AG04449 (cell line): ENCODE measurements at regions not wholly inside any gene's neighbourhood (a gene's known extent, or its start where the extent isn't known, plus 50 kb on each side); places are given as distances from the start of the nearest gene placed in this dataset.
"Not testable (repeated sequence)": the region's sequence is repeated elsewhere in the genome, so short reads cannot be mapped to it uniquely, and the experiment has no call there.

ENCODE experiments used
- CTCF ChIA-PET: fragments of 350-600 bp; formaldehyde crosslinking; extraction: SDS; loops from one replicate; lab custom pipeline; 2021; ENCODE audit warnings: antibody characterized with exemption; lab: Yijun Ruan, JAX
- POLR2A ChIA-PET: fragments of 400-600, 350-600 bp; formaldehyde crosslinking; extraction: SDS; loops from one replicate; lab custom pipeline; 2020; ENCODE audit warnings: antibody characterized with exemption, inconsistent platforms; lab: Yijun Ruan, JAX
- DNase-seq: peaks from one replicate; pipeline ENCODE4 v3.0.0-alpha.2; 2010; ENCODE audit warnings: low read depth, low spot score
- H3K4me3 ChIP-seq: 2 replicates; pipeline ENCODE4 v1.5.1; 2011; ENCODE audit warnings: low read depth, mild to moderate bottlenecking, control low read depth, low read length
- TF ChIP-seq, protein P1 (sequence below): IDR thresholded peaks from one replicate; pipeline ENCODE4 v1.5.1; 2011; ENCODE audit warnings: mild to moderate bottlenecking, moderate library complexity, low read length, control low read depth, inconsistent platforms; ENCODE audit not compliant: insufficient read depth; ENCODE audit errors: missing control alignments

DNA sequence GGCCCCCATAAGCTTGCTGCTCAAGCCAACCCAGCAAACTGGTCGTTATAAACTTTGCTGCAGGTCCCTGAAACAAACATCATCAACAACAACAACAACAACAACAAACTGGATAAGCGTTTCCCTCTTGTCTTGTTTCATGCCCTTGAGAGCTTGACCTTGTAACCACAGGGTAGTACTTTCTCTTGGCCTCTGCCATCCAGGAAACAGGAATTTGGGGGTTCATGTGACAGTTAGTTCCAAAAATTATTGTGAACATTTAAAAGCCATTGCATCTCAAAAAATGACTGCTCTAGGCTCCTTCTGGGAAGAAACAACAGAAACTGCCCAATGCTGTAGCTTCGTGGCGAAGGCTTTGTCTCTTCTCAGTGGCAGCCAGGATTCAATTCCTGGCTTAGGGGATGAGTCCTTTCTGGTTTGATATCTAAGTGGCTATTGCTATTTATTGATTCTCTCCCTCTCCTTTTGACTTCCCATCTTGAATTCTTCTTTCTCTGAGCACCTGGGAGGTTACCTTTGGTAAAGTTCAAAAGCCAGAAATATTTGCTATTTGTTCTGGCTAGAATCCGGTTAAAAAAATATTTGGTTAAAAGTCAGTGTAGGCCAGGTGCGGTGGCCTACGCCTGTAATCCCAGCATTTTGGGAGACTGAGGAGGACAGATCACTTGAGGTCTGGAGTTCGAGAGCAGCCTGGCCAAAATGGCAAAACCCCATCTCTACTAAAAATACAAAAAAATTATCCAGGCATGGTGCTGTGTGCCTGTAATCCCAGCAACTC, 52.0 kb upstream of the CPM start:
- TF ChIP-seq, protein P1, sequence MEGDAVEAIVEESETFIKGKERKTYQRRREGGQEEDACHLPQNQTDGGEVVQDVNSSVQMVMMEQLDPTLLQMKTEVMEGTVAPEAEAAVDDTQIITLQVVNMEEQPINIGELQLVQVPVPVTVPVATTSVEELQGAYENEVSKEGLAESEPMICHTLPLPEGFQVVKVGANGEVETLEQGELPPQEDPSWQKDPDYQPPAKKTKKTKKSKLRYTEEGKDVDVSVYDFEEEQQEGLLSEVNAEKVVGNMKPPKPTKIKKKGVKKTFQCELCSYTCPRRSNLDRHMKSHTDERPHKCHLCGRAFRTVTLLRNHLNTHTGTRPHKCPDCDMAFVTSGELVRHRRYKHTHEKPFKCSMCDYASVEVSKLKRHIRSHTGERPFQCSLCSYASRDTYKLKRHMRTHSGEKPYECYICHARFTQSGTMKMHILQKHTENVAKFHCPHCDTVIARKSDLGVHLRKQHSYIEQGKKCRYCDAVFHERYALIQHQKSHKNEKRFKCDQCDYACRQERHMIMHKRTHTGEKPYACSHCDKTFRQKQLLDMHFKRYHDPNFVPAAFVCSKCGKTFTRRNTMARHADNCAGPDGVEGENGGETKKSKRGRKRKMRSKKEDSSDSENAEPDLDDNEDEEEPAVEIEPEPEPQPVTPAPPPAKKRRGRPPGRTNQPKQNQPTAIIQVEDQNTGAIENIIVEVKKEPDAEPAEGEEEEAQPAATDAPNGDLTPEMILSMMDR = no peak
- POLR2A ChIA-PET = no interaction called here
- no peak overlapping the region for H3K4me3 ChIP-seq
- DNase-seq = no peak
- CTCF ChIA-PET = no interaction called here

GRCh38 chr12:68997526-68997925, 64.6 kb upstream of the CPM start:
- DNase-seq, POLR2A ChIA-PET, H3K4me3 ChIP-seq, CTCF ChIA-PET: not testable (repeated sequence)

DNA sequence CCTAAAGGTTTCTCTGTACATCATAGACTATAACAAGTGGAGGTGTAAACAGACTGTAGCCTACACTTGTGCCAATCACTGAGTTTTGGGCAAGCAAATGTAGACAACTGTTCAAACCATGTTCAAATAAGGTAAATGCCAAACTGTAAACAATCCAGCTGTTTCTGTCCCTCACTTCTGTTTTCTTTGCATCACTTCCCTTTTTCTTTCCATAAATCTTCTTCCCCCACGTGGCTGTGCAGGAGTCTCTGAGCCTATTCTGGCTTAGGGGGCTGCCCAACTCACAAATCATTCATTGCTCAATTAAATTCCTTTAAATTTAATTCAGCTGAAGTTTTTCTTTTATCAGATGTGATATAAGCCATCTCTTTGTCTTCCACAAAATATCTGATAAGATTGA, 65.1 kb upstream of the CPM start:
- H3K4me3 ChIP-seq = no peak overlapping the region
- POLR2A ChIA-PET = no interaction called here
- CTCF ChIA-PET = no interaction called here
- TF ChIP-seq, protein P1 = no peak
- no peak for DNase-seq

- no peak for DNase-seq
- H3K4me3 ChIP-seq = no peak overlapping the region
- CTCF ChIA-PET = no interaction called here
- TF ChIP-seq, protein P1 = no peak
- POLR2A ChIA-PET = interaction anchor here (0.6 kb wide), 1 partner anchor 57 kb away, joined by 3 read pairs; no protein-coding TSS in a partner anchor
Observed at GRCh38 chr12:69000074-69000473, 67.1 kb upstream of the CPM start.

DNA sequence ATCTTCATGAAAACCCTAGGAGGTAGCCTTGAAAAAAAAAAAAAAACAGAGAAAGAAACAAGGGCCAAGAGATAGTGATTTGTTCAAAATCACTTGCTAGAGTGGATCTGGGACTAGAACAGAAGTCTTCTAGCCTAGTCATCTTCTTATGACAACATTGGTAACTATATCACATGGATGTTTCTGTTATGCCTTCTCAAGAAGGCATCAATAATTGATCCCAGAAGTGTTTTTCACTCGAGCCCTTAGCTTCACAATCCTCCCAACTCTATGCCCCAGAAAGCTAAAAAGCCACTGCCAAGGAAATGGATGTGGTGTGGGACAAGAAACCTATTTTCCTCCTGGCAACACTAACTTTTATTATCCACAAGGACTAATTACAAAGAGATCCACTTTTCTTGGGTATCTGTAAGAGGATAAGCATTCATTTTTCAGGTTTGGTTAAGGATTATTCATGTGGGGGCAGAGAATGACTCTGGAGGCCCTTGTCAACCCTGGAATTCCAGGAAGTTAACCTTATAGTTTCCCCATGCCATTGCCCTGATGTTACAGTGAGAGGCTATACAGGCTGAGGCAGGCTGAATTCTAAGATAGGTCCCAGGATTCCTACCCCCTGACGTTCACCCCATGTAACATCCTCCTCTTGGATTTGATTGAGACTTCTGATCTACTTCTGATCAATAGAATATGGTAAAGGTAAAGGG, 67.7 kb upstream of the CPM start:
- TF ChIP-seq, protein P1 = no peak
- POLR2A ChIA-PET = interaction anchor here (0.6 kb wide), 1 partner anchor 56 kb away, joined by 3 read pairs; no protein-coding TSS in a partner anchor
- no peak overlapping the region for H3K4me3 ChIP-seq
- DNase-seq = no peak
- CTCF ChIA-PET = interaction anchor here (1.5 kb wide), 1 partner anchor 12 kb away, joined by 3 read pairs; no protein-coding TSS in a partner anchor

GRCh38 chr12:69001251-69001650, 68.3 kb upstream of the CPM start:
- ChIA-PET POLR2A (no interaction called here), CTCF (interaction anchor here (1.5 kb wide), 1 partner anchor 12 kb away, joined by 3 read pairs; no protein-coding TSS in a partner anchor)
- no peak for DNase-seq
- TF ChIP-seq, protein P1 = no peak
- no peak overlapping the region for H3K4me3 ChIP-seq
